ENCODE measurements at regions not wholly inside any gene's neighbourhood (a gene's known extent, or its start where the extent isn't known, plus 50 kb on each side); places are given as distances from the start of the nearest gene placed in this dataset.

DNA sequence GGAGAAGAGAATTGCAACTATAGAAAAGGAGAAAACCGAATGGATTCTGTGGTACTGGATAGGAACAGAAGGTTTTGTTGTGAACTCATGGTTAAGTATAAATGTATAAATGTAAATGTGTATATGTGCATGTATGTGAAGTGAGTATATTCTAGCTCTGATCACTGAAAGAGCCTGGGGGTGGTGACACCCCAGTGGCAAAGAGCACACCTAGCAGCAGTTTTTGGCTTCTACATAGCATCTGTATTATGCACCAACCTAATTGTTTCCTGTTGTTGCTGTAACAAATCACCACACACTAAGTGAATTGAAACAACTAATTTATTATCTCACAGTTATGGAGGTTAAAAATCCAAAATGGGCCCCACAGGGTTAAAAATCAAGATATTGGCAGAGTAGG lies 455.4 kb downstream of the RPS24 start:
- TF ChIP-seq, protein P1, sequence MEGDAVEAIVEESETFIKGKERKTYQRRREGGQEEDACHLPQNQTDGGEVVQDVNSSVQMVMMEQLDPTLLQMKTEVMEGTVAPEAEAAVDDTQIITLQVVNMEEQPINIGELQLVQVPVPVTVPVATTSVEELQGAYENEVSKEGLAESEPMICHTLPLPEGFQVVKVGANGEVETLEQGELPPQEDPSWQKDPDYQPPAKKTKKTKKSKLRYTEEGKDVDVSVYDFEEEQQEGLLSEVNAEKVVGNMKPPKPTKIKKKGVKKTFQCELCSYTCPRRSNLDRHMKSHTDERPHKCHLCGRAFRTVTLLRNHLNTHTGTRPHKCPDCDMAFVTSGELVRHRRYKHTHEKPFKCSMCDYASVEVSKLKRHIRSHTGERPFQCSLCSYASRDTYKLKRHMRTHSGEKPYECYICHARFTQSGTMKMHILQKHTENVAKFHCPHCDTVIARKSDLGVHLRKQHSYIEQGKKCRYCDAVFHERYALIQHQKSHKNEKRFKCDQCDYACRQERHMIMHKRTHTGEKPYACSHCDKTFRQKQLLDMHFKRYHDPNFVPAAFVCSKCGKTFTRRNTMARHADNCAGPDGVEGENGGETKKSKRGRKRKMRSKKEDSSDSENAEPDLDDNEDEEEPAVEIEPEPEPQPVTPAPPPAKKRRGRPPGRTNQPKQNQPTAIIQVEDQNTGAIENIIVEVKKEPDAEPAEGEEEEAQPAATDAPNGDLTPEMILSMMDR (conservative IDR thresholded peaks at IDR 0.05 in 1 of 2, IDR thresholded peaks at IDR 0.05 in 1 of 2; ENCODE audit: low read depth in 1 of 2, low read length in 2 of 2) = no peak
- no peak for TF ChIP-seq EZH2 (IDR thresholded peaks at IDR 0.05; ENCODE audit: low read length, missing control alignments)
